Dedifferentiated amniotic fluid mesenchymal stem cell (primary cell): ENCODE measurements at regions not wholly inside any gene's neighbourhood (a gene's known extent, or its start where the extent isn't known, plus 50 kb on each side); places are given as distances from the start of the nearest gene placed in this dataset.

Source experiments
- DNase-seq: peaks from one replicate; pipeline ENCODE4 v3.0.0-alpha.2; 2016; ENCODE audit errors: extremely low spot score

DNA sequence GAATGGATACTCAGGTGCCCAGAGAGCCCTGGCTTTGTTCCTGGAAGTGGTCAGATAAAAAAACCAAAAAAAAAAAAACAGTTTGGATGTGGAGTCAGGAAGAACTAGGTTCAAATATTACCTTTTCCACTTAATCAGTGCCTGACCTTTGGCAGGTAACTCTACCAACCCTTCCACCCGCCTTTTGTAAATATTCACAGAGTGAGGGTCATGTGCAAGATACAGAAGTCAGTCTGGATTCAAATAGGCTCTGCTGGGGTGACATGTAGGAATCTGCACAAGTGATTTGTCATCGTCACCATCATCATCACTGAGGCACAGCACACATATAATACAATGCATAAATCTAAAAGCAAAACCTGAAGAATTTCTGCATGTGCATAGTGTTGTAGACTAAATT, 490.7 kb downstream of the MIAT start:
- no peak for DNase-seq

DNA sequence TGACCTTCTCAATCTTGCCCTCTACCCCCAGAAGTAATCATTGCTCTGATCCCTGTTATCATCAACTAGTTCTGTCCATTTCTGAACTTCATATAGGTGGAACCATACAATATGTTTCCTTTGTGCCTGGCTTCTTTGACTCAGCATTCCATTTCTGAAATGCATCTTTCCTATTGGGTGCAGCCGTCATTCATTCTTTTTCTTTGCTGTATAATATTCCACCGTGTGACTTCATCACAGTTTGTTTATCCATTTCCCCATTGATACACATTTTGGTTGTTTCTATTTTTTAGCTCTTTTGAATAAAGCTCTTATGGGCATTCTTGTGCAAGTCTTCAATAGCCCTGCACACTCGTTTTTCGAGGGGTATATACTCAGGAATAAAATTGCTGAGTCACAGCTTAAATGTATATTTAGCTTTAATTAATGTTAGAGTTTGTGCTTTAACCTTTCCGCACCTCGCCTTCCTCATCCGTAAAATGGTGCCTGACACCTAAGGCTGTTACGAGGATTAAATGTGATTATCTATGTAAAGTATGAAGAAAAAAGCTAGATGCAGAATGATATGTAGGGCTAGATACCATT, 491.6 kb downstream of the MIAT start:
- DNase-seq = no peak

- no peak for DNase-seq
Measured at GRCh38 chr22:27149921-27150543, 492.6 kb downstream of the MIAT start.

DNA sequence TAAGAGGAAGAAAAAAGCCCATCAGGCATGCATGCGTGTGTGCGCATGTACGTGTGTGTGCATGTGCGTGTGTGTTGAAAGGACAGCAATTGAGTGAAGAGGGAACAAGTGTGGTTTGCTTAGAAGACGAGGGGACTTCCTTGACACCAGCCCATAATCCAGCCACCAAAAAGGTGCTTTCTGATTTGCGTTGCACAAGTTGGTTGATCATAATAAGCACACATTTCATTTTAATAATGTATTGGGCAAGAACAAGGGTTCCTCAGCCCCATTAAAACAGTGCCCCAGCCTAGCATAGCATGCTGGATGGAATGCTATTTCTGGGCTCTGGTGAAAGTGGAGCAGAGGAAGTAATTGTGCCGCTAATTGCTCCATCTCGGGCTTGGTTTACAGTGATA, 493.2 kb downstream of the MIAT start:
- no peak for DNase-seq

- no peak for DNase-seq
Measured at GRCh38 chr22:27151407-27151806, 494.0 kb downstream of the MIAT start.

- DNase-seq = no peak
Measured at GRCh38 chr22:27152033-27152432, 494.6 kb downstream of the MIAT start.

DNA sequence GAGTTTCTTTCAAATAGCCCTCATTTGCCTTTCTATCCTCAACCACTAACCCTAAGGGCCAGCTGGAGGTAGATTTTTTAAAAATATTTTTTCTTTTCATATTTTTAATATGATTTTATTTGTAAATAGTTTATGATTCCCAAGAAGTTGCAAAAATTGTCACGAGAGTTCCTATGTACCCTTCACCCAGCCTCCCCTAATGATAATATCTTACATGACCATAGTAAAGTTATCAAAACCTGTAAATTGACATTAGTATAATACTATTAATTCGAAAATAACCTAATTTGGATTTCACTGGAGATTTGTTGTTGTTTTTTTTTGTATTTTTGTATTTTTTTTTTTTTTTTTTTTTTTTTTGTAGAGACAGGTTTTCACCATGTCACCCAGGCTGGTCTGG, 495.5 kb downstream of the MIAT start:
- DNase-seq = no peak

DNA sequence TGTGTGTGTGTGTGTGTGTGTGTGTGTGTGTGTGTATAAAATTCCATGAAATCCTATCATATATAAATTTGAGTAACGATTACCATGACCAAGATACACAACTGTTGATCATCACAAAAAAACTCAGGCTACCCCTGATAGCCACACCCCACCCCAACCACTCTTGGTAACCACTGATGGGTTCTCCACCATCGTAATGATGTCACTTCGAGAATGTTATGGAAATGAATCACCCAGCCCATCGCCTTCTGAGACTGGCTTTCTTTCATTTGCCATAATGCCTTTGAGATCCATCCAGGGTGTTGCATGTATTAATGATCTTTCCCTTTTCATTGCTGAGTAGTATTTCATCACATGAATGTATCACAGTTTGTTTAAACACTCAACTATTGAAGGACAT, 496.0 kb downstream of the MIAT start:
- no peak for DNase-seq

DNA sequence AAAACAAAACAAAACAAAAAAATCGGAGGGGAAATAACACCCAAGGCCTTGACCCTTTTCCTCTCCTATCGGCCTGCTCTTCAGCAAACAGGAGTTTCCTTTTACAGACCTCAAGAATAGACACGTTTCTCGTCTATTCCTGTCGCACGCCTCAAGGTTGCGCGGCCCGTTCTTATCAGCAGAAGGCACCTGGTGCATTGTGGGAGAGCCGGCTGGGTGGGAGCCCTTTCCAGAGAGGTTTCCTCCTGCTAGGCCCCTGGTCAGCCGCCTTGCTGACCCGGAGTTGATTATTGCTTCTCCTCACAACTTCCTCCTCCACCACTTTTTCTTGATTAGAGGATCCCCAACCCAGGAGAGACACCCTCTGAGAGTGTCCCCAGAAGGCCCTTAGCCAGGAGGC, 497.3 kb downstream of the MIAT start:
- DNase-seq = no peak

- no peak for DNase-seq
Measured at GRCh38 chr22:27156821-27157489, 499.6 kb downstream of the MIAT start.

- no peak for DNase-seq
Measured at GRCh38 chr22:27157666-27158370, 500.4 kb downstream of the MIAT start.

GRCh38 chr22:27159016-27159415, 501.6 kb downstream of the MIAT start:
- DNase-seq = no peak

- DNase-seq = no peak
Measured at GRCh38 chr22:27159716-27160295, 502.4 kb downstream of the MIAT start.

GRCh38 chr22:27163162-27164137, 506.1 kb downstream of the MIAT start:
- DNase-seq = no peak

DNA sequence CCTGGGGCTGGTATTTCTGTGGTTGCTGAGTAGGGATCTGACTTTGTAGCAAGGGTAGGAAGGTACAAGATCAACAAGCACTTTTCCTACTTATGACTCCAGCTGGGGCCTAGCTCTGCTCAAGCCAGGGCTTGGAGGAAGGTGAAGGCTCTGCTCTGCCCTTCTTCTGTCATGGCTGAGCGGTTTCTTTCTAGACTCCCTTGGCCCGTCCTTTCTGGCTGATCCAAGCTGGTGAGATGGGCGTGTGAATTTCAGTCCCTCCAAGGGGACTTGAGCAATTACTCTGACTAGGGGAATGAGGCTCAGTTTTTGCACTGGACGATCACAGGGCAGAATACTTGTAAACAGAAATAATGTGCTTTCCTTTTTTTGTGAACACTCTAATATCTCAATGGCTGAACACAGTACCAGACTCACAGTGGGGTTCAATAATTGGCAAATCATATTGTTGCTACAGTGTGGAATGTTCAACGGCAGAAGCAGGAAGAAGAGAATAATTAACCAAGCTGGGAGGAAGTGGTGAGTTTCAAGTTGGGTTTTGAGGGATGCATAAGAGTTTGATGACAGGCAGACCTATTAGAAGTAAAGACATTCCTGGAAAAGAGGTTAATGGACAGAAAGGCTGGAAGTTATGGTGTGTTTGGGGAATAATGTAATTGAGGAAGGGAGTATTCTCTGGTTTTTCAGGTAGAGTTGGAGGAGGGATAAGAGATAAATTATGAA, 507.6 kb downstream of the MIAT start:
- no peak for DNase-seq

DNA sequence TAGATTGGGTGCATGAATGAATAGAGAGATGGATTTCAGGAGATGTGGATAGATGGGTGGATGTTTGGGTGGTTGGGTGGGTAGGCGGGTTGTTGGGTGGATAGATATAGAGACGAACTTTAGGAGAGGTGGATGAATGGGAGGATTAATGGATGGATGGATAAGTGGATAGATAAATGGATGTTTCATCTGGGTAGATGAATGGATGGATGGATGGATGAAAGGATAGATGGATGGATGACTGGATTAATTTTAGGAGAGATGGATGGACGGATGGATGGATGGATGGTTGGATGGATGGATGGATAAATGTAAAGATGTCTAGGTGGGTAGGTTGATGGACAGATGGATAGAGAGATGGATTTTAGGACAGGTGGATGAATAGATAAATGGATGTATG, 511.3 kb downstream of the MIAT start:
- DNase-seq = no peak

DNA sequence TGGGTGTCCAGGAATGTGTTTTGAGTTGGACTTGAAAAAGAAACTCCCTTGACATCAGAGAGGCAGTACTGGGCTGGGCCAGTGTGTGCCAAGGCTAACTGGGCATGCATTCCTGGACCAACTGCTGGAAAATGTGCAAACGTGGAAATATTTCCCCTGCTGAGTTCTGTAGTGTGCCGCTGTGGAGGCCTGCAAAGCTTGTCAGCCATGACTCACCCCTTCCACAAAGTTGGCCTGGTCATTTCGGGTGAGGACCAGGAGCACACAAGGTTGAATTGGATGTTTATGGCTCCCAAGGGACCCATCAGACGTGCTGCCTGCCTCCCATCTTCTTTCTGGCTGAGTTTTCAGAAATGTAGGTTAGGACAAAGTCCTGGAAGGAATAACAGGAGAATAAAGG, 513.1 kb downstream of the MIAT start:
- DNase-seq = peak; percentile 88

GRCh38 chr22:27171212-27171611, 513.8 kb downstream of the MIAT start:
- DNase-seq = no peak

GRCh38 chr22:27173530-27173929, 516.1 kb downstream of the MIAT start:
- no peak for DNase-seq

DNA sequence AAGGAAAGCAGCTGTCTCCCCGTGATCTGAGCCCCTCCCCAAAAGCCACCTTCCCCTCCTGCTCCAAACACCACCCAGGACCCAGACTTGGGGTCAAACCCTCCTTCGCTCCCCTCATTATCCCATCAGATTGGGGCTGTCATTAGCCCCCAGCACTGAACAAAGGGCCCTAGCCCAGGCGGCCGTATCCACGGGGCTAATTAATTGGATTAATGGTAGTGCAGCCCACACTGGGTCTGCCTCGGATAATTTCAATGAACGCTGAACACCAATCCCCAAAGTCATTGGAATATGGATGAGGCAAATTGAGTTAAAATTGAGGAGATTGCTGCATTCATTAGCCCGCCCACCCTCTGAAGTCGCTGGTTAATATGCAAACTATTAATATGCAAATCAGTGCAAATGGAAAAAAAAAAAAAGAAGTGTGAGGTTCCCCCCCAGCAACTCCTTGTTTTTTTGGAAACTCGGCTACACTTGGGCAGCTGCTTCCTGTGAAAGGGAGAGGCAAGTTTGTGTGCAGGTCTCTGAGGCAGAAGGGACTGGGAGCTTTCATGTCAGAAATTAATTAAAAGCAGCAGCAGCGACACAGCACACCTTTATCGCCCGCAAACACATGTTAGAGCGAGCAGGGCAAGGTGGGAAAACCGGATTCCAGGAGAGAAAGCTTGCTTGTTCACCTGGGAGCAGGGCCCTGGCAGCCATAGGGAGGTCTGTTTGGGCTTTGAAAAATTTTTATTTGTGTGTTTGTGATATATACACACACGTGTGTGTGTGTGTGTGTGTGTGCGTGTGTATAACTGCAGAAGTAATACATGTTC, 517.8 kb downstream of the MIAT start:
- no peak for DNase-seq
